ENCODE measurements at regions not wholly inside any gene's neighbourhood (a gene's known extent, or its start where the extent isn't known, plus 50 kb on each side); places are given as distances from the start of the nearest gene placed in this dataset.

DNA sequence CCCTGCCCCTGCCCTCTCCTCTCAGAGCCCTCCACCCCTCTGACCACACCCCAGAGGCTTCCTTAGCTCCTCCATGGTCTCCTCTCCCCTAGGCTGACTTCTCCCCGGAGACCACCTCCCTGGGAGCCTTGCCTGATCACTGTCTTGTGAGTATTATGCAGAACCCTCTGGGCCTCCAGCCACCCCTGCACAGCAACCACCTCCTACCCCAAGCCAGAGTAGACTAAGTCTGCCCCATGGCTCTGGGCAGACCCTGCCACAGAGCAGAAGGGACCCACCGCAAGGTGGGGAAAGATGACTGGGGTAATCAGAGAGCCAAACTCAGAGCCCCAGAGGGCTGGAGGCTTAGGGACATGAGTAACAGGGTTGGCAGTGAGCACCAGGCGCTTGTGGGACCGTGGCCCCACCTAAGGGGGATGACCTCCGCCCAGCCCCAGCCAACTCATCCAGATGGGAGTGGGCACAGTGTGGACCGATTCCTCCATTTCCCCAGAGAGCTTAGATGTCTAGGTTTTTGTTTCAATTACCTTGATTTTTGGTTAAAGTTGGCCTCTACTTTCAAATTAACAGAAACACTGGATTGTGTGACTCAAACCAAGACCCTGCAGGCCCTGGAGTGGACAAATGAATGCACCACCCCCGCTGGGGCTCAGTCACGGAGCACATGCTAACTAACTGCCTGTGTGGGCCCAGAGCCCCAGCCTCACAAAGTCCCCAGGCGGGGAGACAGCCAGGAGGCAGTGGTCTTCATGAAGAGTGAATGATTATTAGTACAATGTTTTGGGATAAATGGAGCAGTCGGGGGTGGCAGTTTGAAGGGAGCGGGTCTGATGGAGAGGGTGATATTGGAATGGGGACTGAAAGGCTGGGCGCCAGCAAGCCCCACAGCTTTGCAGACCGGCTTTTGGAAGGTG lies 119.4 kb upstream of the PRR20G start:
- no peak overlapping the region for H3K27ac ChIP-seq
- DNase-seq (ENCODE audit: low read depth, low spot score), result no peak

DNA sequence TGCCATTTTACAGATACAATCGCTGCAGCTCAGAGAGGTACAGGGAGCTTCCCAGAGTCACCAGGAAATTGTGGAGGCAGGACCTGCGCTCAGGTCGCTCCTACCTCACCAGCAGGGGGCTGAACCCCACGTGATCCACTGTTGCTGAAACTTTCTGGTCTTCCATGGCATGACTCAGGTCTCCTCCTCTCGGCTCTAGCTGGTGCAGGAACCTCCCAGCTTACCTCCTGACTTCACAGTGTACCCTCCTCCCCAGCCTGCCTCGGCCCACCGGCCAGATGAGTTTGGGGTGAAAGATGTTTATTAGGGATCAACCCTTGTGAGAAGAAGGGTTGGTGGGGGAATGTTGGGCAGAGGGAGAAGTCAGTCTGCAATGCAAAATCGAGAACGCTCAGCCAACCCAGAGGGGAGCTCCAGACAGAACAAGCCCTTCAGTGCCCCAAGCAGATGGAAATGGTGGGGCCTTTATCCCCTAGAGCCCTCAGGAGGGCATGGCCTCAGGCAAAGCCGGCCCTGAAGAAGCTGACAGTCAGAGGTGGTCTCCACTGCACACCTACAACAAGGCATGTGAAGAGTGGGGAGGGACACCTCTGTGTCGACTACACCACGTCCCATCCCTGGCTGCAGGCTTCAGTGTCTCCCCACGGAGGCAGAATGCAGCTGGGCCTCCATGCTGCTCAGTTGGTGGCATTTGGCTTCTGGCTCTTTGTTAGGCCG lies 118.6 kb upstream of the PRR20G start:
- no peak for DNase-seq (ENCODE audit: low read depth, low spot score)
- H3K27ac ChIP-seq, result no peak overlapping the region

DNA sequence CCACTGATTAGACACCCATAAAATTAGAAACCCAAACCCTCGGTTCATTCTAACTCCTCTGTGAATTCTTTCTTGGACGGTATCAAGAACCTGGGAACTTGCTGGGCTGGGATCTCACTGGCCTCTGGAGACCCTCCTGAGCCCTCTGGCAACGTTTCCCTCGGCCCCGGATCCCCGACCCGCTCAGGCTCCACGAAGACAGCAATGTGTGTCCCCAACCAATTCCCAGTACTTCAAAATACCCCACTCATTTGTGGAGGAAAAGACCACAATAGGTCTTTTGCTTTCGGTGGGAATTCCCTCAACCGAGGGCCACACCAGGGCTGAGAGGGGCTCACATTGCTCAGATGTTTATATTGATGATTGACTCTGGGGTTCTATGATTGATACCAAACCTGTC lies 117.9 kb upstream of the PRR20G start:
- no peak for DNase-seq (ENCODE audit: low read depth, low spot score)
- H3K27ac ChIP-seq, result no peak overlapping the region

DNA sequence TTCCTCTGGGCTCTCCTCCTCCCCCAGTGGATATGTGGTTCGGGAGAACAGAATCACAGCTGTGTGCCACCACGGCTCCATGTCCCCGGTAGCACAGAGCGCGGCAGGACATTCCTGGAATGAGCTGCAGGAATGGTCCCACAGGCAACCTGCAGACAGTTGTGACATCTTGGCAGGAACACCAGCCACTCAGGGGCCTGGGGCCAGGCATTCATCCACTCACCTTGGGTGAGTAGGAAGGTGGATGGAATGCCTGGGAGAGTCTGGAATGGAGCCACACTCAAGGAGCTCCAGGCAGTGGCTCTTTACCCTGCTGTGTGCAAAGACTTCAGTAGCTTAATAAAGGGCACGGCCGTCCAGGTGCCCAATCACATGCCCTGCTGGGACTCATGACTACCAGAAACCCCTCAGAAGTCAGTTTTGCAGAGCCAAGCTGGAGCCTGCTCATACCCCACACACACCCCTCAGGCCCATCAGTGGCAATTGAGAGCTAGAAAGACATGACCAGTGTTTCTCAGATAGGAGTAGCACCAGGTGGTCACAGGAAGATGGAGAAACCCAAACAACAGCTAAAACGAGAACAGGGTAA lies 117.3 kb upstream of the PRR20G start:
- no peak for DNase-seq (ENCODE audit: low read depth, low spot score)
- H3K27ac ChIP-seq, result no peak overlapping the region

DNA sequence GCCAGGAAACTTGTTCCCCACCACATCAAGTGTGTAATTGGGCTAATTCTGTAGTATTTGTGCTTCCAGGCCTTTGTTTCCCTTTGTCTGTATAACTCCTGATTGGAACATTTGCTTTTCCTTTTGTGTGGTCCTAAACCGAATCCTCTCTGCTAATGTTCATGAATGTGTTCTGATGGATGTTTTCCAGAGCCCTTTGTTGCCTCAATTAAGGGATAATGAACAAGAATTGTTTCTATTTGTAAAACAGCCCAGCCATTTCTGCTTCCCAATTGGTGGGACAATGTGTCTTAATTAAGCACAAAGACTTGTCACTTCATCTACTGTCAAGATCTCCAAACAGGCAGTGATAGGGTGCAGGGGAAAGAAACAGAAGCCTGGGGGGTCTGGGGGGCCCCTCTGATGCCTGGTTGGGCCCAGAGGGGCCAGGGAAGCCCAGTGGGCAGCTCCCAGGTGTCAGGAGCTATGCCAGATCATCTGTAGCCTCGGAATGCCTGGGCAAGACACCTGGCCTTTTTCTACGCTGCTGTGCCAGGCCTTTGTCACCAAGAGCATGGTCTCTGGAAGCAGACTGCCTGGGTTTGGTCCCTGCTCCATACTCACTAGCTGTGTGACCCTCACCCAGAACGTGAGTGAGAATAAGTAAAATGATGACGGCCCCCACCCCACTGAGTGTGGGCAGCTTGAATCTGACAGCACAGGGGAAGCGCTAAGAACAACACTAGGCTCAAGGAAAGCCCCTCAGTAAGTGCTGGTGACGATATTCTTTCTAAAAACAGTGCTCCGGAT lies 116.6 kb upstream of the PRR20G start:
- DNase-seq (ENCODE audit: low read depth, low spot score), result no peak
- H3K27ac ChIP-seq, result no peak overlapping the region

DNA sequence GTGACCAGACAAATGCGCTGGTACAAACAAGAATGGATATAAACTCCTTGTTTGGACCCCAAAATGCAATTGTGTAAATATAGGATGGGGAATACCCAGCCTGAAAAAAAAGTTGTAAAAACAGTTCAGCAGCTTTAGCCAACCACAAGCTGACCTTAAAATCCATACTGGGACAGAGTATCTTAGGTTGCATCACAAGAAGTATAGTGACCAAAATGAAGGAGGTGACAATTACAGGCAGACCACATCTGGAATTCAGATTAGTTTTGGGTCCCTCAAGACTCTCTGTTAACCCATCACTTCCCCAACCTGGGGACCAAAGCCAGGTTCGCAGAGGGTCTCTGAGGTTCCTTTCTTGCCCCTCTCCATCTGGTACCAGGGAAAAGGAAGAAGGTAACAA lies 115.9 kb upstream of the PRR20G start:
- no peak overlapping the region for H3K27ac ChIP-seq
- DNase-seq (ENCODE audit: low read depth, low spot score), result no peak

DNA sequence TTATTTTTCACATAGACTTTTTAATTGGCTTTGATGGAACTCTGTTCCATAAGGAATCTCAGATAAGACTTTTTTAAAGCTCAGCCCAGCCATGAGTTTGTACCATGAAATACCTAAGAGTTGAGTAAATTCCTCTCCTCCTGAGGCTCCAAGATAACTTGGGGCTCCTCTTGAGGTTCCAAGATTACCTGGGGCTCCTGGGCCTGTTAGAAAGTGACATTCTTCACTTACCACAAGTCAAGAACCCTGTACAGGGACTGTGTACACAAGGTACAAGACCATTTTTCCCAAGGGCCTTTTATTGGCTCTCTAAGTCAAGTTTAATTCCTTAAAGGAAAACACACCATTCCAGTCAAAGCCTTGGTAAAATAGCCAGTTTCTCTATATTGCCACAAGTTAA lies 111.3 kb upstream of the PRR20G start:
- no peak overlapping the region for H3K27ac ChIP-seq
- DNase-seq (ENCODE audit: low read depth, low spot score), result no peak

DNA sequence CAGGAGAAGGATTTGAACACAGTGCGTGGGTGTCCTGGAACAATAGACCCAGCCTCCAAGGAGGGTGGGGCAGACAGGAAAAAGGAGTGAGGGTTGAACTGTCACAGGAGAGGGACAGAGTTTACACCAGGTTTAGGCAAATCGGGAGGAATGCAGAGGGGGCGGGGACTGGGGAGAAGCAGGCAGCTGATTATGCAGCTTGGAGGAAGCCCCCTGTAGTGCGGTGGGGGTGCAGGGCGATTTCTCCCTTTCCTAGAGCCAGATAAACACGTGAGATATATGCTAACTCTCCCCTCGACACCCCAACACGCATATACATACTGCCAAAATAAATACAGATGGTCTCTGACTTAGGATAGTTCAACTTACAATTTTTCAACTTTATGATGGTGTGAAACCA lies 108.6 kb upstream of the PRR20G start:
- DNase-seq (ENCODE audit: low read depth, low spot score), result no peak
- no peak overlapping the region for H3K27ac ChIP-seq

DNA sequence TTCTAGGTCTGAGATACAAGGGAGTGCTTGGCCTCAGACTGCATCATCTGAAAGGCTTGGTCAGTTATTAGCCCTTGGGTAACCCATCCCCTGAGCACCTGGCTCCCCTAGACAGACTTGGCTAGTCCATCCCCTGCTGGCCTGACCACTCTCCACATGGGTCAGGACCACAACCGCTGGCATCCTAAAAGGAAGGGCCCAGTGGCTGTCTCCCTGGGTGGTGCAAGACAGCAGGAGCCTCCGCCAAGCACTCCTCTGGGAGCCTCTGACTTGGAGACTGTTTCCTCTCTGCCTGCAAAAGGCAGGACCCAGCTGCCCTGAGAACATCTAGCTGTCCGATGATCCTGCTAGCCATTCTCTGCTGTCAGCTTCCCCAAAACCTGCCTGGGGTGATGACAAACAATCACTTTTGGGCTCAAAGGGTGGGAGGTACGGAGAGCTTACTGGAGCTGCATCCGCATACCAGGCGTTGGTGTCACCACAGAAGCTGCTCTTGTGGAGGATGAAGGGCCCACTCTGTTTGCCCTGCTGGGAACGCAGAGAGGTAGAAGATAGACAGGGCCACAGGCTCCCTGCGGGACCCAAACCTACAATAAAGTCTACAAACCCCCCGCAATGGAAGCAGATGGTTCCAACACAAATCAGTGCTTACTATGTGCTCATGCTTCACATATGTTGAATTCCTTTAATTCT lies 108.0 kb upstream of the PRR20G start:
- no peak overlapping the region for H3K27ac ChIP-seq
- DNase-seq (ENCODE audit: low read depth, low spot score), result no peak

DNA sequence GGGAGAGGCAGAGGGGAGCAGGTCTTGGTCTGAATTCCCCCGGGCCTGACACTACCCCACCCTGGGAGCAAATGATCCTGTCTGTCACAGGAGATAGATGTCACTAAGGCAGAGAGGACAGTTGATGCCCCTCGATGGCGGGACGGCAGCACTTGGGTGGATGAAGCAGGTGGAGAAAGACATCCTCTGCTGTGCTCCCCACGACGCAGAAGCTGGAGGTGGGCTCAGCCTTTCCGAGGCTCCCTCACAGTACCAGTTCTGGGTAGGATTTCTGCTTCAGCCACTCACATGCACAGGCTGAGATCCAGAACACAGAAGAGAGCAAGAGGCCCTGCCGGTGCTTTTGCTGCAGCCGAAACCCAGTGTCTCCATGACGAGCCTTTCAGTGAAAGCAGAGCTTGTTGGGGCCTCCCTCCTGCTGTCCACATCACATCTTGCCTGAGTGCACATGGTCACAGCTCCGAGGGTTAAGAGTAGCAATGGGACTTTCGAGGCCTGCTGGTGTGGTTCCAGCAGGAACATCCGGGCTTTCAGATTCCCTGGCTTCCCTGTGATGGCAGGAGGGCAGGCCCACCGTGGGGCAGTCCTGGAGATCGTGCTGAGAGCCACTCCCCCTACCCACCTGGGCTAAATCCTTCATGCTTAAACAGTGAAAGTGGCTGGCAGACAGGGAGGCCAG lies 107.3 kb upstream of the PRR20G start:
- DNase-seq (ENCODE audit: low read depth, low spot score), result no peak
- no peak overlapping the region for H3K27ac ChIP-seq

DNA sequence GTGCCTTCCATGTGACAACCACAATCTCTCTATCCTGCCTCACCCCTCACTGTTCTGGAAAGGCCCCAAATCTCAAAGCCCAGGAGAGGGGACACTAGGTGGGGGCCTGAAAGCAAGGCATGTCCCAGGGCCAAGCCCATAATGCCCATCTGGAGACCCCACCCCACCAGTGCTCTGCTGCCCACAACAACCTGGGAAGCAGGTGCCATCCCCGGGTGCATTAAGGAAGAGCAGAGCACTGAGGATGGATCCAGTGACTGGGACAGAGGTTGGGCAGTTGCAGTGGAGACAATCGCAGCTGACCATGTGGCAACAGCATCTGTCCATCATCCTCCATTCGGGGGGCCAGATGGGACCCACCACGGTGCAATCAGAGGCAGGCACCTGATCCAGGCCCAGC lies 106.2 kb upstream of the PRR20G start:
- no peak for DNase-seq (ENCODE audit: low read depth, low spot score)
- H3K27ac ChIP-seq, result no peak overlapping the region

DNA sequence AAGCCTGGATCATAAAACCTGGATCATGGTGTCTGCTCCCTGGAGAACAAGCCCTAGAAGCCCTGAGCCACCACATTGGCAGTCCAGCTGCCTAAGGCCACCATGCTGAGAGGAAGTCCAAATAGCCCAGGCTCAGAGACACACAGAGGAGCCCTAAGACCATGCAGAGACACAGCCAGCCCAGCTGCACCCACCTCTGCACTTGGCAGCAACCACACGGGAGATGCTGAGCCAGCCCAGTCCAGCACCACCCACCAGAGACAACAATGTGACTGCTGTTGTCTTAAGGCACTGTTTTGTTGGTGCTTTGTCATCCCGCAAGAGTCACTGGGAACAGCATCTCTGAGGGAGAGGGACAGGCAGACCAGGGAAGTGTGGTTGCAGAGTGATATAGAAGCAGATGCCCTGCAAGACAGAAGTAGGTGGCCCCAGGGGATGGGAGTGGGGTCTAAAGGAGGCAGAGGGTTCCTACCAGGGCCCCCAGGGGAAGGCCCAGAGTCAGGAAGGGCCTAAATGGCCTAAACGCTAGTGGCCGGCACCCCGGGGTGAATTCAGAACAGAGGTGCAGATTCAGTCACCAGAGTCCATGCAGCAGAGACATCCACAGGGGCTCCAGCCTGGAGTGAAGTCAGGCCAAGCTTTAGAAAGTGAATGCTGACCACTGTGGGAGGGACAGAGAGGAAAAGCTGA lies 105.4 kb upstream of the PRR20G start:
- no peak overlapping the region for H3K27ac ChIP-seq
- DNase-seq (ENCODE audit: low read depth, low spot score), result no peak

DNA sequence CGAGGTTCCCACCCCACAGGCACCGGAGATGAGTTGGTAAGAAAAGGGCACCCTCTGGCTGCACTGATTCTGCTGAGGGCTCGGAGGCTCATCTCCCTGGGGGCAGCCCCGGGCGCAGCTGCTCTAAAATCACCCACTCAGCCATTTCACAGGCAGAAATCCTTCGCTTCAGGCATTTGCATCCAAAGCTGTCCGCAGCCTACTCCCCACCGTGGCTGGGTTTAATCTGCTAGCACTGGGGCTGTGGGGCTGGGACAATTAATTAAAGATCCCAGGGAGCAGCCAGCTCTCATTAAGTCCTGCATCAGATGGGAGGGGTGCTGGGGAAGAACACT lies 104.3 kb upstream of the PRR20G start:
- H3K27ac ChIP-seq, result no peak overlapping the region
- DNase-seq (ENCODE audit: low read depth, low spot score), result no peak

DNA sequence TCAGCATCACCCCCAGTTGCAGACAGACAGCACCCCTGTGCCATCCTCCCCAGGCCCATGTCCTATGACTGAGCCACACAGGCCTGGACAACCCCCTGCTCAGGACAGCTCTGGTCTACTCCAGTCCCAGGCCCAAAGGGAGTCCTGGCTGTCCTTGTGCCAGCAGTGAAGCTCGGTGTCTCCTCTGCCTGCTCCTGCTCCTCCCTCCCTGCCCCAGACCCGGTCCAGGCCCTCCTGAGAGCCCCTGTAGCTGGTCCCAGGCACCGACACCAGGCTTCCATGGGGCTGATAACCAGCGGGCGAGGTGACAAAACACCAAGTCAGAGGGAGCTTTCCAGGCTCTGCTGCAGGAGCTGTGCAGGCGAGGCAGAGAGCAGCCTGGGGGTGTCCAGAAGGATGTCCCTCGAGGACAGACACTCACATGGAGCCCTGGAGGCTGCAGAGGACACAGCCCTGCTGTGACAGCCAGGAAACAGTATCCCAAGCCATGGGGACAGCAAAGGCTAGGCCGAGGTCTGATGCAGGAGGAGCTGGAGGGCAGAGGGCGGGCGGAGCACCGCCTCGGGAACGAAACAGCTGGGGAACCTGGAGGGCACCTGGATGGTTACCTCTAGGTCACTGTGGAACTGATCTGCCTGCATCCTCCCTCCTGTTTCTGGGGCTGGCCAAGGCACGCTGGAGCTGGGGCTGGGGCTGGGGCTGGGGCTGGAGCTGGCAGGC lies 103.8 kb upstream of the PRR20G start:
- no peak overlapping the region for H3K27ac ChIP-seq
- DNase-seq (ENCODE audit: low read depth, low spot score), result no peak

DNA sequence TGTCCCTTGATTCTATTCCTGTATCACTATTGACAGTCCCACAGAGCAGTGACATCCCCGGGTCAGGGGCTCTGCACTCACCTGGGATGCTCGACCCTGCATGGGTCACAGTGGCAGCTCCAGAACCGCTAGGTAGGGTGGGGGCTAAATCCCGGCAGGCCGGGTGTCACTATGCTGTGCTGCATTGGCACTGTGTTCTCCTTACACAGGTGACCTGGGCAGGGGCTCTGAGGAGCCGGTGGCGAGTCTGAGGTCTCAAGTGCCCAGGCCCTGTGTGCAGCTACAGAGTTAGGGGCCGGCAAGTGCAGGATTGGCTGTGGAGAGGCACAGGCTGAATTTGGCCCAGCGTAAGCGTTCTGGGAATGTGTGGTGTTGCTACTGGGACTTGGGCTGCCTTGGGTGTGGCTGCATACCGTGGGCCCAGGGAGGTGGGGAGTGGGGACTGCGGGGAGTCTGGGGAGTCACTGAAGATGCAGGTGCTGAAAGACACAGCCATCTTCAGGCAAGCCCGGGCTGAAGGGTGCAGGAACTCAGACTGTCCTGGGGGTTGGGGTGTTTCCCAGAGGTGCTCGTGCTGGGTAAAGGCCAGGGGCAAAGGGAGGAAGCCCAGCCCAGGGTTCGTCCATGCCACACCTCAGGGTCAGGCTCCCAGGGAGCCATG lies 102.6 kb upstream of the PRR20G start:
- no peak overlapping the region for H3K27ac ChIP-seq
- DNase-seq (ENCODE audit: low read depth, low spot score), result no peak

DNA sequence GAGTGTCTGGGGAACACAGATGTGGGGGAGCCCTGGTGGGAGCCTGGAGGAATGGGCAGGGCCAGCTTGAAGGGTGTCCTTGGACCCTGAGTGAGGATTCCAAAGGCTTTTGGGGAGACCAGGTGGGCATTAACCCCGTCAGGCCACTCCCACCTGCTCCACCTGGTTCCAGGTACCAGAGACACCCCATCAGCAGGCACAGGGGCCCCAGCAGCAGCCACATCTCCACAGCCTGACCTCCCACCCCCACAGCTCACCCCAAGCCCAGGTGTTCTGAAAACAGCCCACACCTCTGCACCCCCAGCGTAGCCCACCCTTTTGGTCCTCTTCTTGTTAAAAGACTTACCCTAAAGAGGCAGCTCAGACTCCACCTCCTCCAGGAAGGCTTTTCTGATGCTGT lies 102.1 kb upstream of the PRR20G start:
- no peak for DNase-seq (ENCODE audit: low read depth, low spot score)
- H3K27ac ChIP-seq, result no peak overlapping the region

DNA sequence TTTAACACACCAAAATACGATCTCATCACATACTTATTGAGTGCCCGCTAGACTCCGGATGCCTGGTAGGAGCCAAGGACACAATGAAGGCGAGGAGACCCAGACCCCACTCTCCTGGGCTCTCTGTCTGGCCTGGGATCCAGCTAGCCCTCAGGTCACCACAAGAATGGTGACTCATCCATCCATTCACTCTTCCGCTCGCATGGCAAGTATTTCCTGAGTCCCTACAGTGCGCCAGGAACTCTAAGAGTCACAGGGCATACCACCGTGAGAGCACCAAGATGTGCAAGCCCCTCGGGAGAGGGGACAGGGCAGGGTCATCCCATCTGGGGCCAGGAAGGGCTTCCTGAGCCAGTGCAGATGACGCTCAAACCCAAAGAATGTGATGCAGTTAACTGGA lies 101.6 kb upstream of the PRR20G start:
- DNase-seq (ENCODE audit: low read depth, low spot score), result no peak
- H3K27ac ChIP-seq, result no peak overlapping the region

DNA sequence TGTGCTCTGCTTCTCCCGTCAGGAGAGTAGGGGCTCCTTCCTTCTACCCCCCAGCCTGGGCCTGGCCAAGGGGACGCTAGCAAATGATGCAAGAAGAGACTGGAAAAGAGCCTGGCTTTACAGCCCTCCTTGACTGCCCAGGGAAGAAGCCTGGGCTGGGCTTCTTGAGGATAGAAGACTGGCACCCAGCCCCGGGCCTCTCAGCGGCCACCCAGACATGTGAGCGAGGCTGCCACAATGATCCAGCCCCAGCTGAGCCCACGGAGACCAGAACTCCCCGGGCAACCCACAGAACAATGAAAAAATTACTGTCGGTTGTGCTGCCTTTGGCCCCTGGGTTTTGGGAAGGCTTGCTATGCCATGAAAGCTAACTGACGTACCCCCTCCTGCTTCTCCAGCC lies 100.6 kb upstream of the PRR20G start:
- no peak overlapping the region for H3K27ac ChIP-seq
- DNase-seq (ENCODE audit: low read depth, low spot score), result no peak
